HG03159 (cell line): ENCODE measurements at regions not wholly inside any gene's neighbourhood (a gene's known extent, or its start where the extent isn't known, plus 50 kb on each side); places are given as distances from the start of the nearest gene placed in this dataset.

ENCODE experiments used
- ATAC-seq: cut with Tn5 transposase; IDR thresholded peaks from one replicate; pipeline ENCODE4 v1.9.1; 2021; ENCODE audit warnings: mild to moderate bottlenecking, moderate library complexity; ENCODE audit not compliant: unreplicated experiment

DNA sequence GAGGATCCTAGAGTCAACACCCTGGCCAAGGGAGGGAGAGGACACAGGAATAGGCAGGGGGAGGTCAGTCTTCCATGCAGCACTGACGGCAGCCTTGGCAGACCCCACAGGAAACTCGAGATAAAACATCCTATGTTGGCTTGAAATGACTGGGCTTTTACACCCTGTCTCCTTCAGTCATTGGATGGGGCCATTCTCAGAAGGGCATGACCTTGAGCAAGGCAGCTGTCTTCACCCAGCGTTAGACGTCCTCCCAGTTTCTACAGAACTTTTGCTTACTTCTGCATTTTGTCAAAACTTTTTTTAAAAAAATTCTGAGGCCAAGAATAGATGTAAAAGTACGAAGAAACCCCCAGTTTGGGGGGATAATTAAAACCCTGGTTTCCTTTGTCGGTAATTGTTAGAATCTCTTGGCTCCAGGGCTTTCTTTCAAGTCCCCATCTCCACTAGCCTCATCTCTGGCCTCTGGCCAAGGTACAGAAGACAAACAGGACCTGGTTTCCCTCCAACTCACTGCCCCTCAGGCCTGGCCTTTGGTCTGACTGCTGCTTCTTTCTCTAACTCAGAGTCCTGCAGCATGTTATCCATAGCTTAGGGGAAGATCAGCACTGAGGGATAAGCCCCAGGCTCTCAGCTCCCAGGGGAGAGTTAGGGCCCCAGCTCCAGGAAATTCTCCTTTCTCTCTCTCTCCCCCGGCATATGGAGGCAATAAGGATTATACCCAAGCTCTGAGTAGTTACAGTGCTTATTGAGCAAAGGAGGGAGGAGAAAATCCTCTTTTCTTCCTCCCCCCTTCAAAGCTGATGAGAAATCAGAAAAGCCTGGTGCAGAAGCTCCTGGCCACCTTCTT, 51.6 kb upstream of the KCND3 start:
- ATAC-seq: no peak

- no peak for ATAC-seq
Observed at GRCh38 chr1:112043901-112044300, 54.4 kb upstream of the KCND3 start.

GRCh38 chr1:112044745-112045144, 55.3 kb upstream of the KCND3 start:
- no peak for ATAC-seq

DNA sequence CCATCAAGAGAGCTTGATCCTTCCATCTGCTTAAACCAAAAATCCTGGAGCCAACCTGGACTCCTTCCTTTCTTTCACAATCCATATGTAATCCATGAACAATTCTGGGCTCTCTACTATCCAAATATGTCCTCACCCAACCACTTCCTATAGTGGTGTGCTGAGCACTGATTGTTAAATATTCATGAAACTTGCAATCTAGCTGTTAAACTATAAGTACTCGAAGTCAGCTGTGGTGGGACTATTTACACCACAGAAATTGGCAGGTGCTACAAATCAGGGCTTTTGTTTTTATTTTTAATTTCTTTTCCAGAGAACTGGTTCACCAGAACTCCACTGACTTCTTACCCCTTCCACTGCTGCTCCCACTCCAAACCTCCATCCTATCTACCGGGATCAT, 57.2 kb upstream of the KCND3 start:
- no peak for ATAC-seq

DNA sequence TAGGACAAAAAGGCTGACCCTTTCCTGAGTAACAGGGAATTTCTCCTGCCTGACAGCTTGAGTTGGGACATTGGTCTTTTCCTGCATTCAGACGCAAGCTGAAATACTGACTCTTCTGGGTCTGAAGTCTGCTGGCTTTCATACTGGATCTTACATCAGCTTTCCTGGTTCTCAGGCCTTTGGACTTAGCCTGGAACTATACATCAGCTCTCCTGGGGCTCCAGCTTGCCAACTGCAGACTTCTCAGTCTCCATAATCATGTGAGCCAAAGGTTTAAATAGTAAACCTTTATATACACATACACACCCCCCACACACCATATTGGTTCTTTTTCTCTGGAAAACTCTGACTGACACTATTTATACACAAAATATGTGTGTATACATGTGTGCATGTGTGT, 59.0 kb upstream of the KCND3 start:
- ATAC-seq: no peak

GRCh38 chr1:112054510-112054909, 65.0 kb upstream of the KCND3 start:
- ATAC-seq: no peak

DNA sequence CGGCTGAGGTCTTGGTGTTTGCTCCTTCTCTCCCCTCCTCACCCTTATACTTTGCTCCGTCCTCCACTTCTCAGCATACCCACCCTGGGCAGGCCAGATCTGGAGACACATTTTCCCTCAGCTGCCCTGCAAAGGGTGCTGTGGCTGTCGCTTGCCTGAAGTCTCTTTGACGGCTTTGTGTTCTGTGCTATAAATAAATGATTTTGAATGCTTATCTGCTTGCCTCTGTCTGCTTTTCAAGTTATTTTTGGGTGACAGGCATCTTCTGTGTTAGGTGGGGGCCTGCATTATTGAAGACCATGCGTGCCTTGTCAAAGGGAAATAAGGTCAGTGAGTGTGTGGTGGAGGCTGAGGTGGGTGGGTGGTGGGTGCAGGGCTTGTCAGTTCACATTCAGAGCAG, 66.9 kb upstream of the KCND3 start:
- no peak for ATAC-seq

DNA sequence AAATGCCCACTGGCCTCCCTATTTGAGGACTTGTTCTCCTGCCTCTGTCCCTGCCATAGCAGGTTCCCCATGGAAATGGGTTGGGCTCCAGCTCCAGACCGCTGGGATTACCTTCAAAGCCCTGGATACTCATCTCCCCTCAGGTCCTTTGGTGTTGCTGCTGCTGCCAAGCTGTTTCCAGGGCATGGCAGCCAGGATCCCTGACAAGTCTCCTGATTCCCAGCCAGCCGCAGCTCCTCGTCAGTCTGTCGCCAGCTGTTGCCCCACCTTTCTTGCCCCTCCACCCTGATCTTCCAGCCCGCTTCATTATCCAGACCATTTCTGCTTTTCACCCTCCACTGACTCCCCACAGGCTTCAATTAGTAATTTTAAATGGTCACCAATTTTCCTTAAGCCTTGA, 68.3 kb upstream of the KCND3 start:
- no peak for ATAC-seq

GRCh38 chr1:112058815-112059450, 69.5 kb upstream of the KCND3 start:
- ATAC-seq: no peak

DNA sequence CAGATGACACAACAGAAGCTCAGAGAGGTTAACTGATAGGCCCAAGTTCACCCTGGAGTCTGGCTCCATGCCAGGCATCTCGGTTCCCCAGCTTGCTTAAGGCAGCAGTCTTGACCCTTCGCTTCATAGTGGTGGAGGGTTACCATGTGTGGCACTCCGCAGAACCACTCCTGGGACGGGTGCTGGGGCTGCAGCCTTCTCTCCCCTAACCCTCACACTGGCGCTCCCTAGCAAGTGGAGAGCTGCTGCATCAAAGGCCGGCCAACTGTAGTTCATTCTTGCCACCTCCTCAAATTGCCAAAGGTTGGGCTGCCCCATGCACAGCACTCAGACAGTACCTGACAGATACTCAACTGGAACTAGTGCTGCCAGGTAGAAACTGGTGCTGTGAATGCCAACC, 70.2 kb upstream of the KCND3 start:
- ATAC-seq: no peak

- no peak for ATAC-seq
Observed at GRCh38 chr1:112060261-112060660, 70.8 kb upstream of the KCND3 start.

DNA sequence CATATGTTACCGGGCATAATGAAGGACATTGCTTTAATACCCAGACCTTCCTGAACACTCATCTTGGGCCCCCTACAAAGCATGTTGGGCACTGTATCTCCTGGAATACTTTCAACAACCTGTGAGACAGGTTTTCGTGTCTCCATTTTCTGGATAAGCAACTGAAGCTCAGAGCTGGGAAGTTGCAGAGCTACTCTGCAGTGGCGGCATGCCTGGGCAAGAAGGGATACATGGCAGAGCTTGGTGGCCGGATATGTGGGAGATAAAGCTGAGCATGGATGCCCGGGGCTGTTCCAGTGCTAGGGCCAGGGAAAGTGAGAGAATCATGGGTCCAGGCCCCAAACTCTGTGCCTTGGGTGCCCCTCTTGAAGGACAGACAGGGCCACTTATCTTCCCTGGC, 71.6 kb upstream of the KCND3 start:
- ATAC-seq: no peak

- ATAC-seq: no peak
Observed at GRCh38 chr1:112061901-112062320, 72.4 kb upstream of the KCND3 start.

- ATAC-seq: no peak
Observed at GRCh38 chr1:112063781-112064728, 74.6 kb upstream of the KCND3 start.

GRCh38 chr1:112067989-112068388, 78.5 kb upstream of the KCND3 start:
- no peak for ATAC-seq

GRCh38 chr1:112070677-112071076, 81.2 kb upstream of the KCND3 start:
- no peak for ATAC-seq

- no peak for ATAC-seq
Observed at GRCh38 chr1:112074711-112075110, 85.2 kb upstream of the KCND3 start.

DNA sequence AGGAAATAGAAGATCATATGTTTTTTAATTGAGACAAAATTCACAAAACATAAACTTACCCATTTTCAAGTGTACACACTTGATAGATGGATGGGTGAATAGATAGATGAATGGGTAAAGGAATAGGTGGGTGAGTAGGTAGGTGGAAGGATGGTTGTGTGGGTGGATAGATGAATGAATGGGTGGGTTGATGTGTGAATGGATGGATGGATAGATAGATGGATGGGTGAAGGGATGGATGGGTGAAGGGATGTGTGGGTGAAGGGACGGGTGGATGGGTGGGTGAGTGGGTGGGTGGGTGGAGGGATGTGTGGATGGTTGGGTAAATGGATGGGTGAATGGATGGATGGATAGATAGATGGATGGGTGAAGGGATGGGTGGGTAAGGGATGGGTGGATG, 86.1 kb upstream of the KCND3 start:
- ATAC-seq: no peak

DNA sequence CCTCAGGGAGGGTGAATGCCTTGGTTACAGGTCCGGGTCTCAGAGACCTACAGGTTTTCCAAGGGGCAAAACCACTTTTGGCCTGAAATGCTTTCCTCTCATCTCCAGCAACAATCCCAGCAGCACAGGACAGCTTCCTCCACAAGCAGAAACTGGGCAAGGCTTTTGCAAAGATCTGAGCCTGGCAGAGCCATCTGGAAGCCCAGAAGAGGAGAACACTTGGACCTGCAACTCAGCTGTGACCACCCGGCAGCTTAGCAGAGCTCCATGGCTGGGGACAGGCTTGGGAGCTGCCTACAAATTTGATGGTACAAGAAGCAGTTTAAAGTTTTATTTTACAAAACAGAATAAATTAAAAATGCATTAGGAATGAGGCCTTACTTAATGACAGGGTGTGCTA, 90.0 kb upstream of the KCND3 start:
- ATAC-seq: no peak

- no peak for ATAC-seq
Observed at GRCh38 chr1:112083487-112083886, 94.0 kb upstream of the KCND3 start.

DNA sequence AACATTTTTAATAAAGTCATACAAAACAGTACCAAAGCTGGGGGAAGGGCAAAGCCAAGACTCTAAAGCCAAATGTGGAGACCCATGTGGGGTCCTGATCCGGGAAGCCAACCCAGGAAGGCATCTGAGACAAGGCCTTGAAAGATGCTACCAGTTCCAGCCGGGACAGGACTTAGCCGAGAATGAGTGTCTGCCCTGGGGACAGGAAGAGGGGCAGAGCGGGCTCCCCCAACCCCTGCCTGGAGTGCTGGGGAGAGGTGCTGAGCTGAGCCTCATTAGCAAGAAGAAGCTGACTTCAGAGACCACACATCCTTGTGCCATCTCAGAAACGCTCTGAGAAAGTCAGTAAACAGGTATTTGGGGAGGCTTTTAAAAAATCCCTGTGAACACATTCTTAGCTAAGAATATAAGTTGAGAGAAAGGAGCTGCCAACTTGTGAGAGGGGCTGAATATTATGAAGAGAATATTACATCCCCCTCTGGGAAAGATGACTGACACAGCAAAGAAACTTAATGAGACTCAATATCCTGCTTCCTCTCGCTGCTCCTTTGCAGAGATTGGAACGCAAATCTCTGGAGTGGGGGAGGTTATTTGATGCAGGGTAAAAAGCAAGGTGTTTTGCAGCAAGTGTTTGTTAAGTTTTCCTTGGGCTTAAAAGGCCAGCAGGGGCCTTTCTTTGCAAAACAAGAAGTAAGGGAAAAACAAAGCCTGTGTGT, 103.3 kb upstream of the KCND3 start:
- no peak for ATAC-seq
